ENCODE measurements at regions not wholly inside any gene's neighbourhood (a gene's known extent, or its start where the extent isn't known, plus 50 kb on each side); places are given as distances from the start of the nearest gene placed in this dataset.
"Not testable (repeated sequence)": the region's sequence is repeated elsewhere in the genome, so short reads cannot be mapped to it uniquely, and the experiment has no call there.

DNA sequence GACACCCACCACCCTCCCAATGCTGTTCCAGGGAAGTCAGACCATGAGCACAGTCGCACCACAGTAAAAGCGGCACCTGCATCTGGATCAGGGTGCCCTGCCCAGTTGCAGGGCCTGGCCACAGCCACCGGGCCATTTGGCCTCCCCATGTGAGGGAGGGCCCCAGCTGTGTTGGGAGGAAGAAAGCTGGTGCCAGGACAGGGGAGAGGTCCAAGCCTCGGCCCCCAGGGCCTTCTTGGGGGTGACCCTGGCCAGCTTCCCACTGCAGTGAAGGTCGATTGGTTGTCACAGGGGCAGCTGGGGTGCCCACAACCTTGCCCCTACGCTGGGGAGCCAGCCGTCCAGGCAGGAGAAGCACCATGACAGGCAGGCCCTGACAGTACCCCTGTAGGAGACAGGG is 183.2 kb upstream of the RAB6C start:
- no peak for DNase-seq (ENCODE audit: low read depth)

- no peak for DNase-seq (ENCODE audit: low read depth)
Observed at GRCh38 chr2:129796801-129797488, 182.5 kb upstream of the RAB6C start.

- no peak for DNase-seq (ENCODE audit: low read depth)
Observed at GRCh38 chr2:129797489-129798300, 181.8 kb upstream of the RAB6C start.

DNA sequence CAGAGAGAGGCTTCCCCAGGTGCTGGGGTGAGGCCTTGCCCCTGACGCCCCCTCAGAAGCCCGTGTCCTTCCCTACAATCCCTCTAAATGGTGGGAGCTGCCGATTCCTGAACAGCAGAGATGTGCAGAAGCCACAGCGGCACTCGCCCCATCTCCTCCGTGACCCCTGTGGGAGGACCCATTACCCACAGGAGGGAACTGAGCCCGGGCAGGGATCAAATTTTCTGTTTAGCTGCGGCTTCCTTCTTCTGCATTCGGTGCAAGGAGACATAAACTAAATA is 181.2 kb upstream of the RAB6C start:
- DNase-seq (ENCODE audit: low read depth), result no peak

DNA sequence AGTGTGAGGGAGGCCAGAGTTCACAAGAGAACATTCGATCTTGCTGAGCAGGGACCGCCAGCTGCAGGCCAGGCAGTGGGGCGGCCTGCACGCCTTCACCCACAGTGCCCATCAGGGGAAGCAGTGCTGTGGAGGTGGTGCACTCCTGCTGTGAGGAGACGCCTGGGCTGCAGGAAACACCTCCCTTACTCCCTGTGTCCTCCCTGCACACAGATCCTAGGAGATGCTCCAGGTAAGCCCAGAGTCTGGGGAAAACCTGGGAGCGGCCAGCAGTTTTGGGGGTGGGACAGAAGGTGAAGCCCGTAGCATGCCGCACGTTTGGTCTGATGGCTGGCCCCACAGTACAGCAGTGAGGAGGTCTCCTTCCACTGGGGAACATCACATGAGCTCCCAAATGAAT is 180.8 kb upstream of the RAB6C start:
- no peak for DNase-seq (ENCODE audit: low read depth)

DNA sequence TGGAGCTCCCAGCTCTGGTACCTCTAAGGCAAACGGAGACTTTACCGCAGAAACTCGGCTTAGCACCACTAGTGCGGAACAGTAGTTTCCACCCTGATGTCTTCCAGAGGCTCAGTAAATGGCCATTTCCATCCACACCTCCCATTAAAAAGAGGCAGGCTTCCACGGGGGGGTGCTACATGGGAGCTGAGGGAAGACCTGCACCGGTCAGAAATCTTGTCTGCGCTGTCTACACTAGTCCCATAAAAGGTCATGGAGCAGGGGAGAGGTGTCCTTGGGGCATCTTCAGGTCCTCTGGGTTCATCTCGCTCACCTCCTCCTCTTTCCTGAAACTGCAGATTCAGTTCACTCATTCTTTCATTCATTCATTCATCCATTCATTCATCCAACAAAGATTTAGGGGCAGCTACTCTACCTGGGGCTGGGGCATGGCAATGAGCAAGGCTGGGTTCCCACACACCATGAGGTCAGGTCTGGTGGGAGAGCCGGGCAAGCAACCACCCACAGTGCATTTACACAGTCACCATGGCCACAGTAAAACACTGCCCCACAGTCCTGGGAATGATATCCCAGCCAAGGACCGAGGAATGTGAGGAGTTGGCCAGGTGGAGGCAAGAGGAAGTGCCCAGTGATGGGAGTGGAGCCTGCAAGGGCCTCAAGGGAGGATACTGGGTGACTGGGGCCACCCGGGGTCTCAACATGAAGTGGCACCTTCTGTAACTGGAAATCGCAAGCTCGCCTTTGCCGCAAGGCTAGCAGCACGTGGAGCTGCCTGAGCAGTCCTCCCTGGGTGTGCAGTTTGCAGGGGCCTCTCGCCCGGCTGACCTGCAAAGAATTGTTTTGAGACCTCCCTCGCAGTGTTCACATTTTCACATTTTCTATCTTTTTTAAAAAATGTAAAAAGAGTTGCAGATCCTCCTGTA is 180.2 kb upstream of the RAB6C start:
- no peak for DNase-seq (ENCODE audit: low read depth)

DNA sequence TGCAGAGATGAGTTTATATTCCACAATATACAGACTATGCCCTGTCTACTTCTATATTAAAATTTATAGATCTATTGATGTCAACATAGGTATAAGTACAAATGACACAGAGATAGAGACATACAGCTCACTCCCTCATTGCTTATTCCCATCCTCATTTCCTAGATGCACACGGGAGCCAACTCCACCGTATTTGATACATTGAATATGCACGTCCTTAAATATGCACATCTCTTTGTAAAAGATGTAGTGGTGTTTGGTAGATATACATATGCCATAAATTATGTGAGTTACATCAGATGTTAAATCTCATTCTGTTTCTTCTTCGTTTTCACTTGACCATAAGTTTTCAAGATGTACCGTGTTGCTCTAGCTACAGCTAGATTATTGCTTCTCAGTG is 179.2 kb upstream of the RAB6C start:
- no peak for DNase-seq (ENCODE audit: low read depth)

GRCh38 chr2:129800686-129801085 is 178.8 kb upstream of the RAB6C start:
- no peak for DNase-seq (ENCODE audit: low read depth)

DNA sequence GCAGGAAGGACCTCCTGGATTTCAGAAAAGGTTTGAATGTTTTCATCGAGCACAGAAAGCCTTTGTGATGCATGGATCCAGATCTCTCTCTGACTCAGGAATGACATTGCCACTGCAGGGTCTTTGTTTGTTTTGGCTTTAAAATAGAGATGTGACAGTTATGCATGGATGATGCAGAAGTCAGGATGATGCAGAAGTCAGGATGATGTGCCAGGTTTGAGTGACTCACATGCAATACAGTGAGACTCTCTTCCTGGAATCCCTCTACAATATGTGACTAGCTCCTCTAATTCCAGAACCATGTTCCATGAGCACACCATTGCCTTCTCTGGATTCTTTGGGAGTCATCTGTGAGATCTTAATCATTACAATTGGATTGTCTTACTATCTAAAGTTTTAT is 177.9 kb upstream of the RAB6C start:
- no peak for DNase-seq (ENCODE audit: low read depth)

- no peak for DNase-seq (ENCODE audit: low read depth)
Observed at GRCh38 chr2:129802290-129802689, 177.2 kb upstream of the RAB6C start.

GRCh38 chr2:129803032-129803431 is 176.4 kb upstream of the RAB6C start:
- DNase-seq (ENCODE audit: low read depth), result no peak

- no peak for DNase-seq (ENCODE audit: low read depth)
Observed at GRCh38 chr2:129803871-129804270, 175.6 kb upstream of the RAB6C start.

GRCh38 chr2:129805899-129806298 is 173.6 kb upstream of the RAB6C start:
- no peak for DNase-seq (ENCODE audit: low read depth)

- no peak for DNase-seq (ENCODE audit: low read depth)
Observed at GRCh38 chr2:129806317-129806716, 173.1 kb upstream of the RAB6C start.

GRCh38 chr2:129806990-129807389 is 172.5 kb upstream of the RAB6C start:
- DNase-seq (ENCODE audit: low read depth), result no peak

- DNase-seq (ENCODE audit: low read depth), result not testable (repeated sequence)
Observed at GRCh38 chr2:129807642-129808338, 171.7 kb upstream of the RAB6C start.

DNA sequence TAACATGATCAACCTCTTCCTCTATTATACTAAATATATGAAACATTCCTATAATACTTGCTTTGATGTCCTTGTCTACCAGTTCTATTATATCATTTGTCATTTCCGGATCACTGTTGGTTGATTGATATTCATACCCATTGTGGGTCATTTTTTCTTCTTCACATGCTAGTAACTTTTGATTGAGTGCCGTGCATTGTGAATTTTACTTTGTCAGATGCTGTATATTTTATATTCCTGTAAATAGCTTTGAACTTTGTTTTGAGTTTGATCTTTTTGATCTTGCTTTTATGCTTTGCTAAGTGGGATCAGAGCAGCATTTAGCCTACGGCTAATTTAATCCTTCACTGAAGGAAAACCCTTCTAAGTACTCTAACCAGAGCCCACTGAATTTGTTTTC is 168.9 kb upstream of the RAB6C start:
- DNase-seq (ENCODE audit: low read depth), result no peak

GRCh38 chr2:129812071-129812470 is 167.4 kb upstream of the RAB6C start:
- no peak for DNase-seq (ENCODE audit: low read depth)

DNA sequence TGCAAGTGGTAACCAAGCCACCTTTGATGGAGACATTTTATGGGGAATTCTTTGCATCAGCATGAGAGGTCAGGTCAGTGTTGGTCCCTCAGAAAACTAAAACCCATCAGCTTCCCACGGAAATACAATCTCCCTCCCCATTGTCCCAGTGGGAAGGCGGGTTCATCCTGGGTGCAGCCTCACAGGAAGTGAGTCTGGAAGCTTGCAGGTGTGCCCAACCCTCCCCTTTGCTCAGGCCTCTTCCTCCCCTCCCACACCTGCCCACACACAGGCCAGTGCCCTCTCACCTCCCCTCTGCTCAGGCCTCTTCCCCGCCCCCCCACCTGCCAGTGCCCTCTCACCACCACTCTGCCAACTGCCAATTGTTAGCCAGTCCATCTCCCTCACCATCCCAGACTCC is 166.8 kb upstream of the RAB6C start:
- no peak for DNase-seq (ENCODE audit: low read depth)

GRCh38 chr2:129813404-129813803 is 166.1 kb upstream of the RAB6C start:
- DNase-seq (ENCODE audit: low read depth), result no peak

DNA sequence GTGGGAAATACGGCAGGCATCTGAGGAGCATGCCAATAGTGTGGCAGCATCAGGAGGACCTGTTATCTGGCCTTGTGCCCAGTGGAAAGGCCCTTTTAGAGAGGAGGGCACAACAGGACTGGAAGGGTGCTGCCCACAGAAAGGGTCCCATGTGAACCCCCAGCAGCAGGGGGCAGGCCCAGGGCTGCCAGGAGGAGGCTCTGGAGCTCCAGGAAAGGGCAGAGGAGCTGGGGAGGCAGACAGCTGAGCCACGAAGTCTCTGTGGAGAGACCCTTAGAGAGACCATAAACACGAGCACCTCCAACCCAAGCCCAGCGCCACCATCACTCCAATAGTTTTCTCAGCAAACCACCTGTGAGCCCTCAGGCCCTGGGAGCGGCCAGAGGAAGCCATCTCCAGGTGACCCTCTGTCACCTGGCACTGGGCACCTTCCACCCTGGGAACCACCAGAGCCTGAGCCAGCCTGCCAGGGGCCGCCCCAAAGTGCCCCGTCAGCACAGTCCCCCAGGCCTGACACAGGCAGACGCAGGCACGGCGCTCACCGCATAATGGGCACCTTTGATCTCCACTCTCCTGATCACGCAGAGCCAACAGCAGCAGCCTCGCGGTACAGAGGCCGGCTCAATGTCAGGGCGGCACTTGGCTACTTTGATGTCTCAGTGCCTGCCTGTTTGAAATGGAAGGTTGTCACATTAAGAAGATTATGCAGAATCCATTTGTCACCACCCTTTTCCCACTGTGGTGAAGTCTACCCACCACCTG is 162.5 kb upstream of the RAB6C start:
- no peak for DNase-seq (ENCODE audit: low read depth)

DNA sequence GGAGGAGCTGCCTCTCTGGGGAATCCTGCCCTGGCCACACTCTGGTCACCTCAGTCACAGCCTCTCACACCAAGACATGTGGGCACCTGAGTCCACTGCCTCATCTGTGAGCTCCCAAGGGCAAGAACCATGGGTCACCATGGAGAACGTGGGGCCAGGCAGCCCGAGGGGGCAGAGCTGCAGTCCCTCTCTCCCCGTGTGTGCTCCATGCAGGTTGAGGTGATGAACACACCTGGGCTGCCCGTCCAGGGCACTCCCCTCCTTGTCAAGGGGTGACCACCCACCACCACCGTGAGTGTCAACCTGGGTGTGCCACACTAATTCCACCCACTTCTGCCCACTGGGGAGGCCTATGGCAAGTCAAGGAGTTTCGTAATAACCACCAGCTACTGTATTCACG is 159.6 kb upstream of the RAB6C start:
- no peak for DNase-seq (ENCODE audit: low read depth)
